Stimulated activated CD4-positive, alpha-beta T cell treated with anti-CD3 and anti-CD28 coated beads, Interleukin-1b, Interleukin-23, amount 100 ng/mL, for 24 hours (primary cell): ENCODE measurements at regions not wholly inside any gene's neighbourhood (a gene's known extent, or its start where the extent isn't known, plus 50 kb on each side); places are given as distances from the start of the nearest gene placed in this dataset.

ENCODE experiments used
- DNase-seq, 4 experiments: peaks; one replicate each; pipeline ENCODE4 v3.0.0-alpha.2; 2020; ENCODE audit warnings: low read depth in 4 of 4, low spot score in 1 of 4

DNA sequence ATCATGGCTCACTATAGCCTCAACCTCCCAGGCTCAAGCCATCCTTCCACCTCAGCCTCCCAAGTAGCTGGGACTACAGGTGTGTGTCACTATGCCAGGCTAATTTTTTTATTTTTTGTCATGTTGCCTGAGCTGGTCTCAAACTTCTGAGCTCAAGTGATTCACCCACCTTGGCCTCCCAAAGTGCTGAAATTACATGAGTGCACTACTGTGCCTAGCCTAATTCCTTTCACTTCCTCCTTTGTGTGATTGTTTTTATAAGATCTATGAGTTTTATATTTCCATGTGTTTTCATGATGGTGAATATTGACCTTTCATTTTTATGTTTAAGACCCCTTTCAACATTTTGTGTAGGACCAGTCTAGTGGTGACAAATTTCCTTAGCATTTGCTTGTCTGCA, 55.2 kb upstream of the IL12B start:
- DNase-seq = no peak

DNA sequence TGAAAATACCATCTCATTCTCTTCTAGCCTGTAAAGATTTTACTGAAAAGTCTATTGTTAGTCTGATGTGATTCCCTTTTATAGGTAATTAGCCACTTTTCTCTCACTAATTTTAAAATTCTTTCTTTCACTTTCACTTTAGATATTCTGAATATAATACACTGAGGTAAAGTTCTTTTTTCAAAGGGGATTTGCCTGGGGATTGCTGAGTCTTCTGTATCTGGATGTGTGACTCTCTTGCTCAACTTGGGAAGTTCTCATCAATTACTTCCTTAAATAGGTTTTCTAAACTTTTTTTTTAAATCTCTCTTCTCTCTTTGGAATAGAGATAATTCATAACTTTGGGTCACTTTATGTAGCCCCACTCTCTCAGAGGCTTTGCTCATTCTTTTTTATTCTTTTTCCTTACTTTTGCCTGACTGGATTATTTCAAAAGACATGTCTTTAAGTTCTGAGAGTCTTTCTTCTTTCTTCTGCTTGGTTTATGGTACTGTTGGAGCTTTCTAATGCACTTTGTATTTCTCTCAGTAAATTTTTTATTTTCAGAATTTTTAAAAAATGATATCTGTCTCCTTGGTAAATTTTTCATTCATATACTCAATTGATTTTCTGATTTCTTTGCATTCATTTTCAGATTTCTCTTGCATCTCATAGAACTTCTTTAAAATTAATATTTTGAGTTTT, 55.9 kb upstream of the IL12B start:
- DNase-seq = no peak

- DNase-seq = no peak
Measured at GRCh38 chr5:159392871-159393270, 62.6 kb upstream of the IL12B start.

DNA sequence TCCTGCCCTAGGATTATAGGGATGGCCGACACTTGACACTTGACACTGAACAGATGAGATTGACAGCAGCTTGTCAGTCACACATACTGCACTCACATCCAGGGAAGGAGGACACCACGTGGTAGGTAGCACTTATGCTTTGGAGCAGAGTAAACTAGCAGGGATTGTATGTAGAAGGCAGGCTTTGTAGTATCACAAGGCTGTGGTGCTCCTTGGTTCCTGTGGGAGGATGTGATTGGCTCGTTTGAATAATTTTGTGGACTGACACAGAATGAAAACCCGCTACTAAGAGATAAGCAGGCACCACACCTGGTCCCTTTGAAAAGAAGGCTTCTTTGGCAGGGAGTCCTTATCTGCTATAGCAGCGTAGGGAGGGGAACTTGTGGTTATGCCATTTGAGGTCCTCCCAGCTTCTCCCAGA, 63.6 kb upstream of the IL12B start:
- DNase-seq = no peak

DNA sequence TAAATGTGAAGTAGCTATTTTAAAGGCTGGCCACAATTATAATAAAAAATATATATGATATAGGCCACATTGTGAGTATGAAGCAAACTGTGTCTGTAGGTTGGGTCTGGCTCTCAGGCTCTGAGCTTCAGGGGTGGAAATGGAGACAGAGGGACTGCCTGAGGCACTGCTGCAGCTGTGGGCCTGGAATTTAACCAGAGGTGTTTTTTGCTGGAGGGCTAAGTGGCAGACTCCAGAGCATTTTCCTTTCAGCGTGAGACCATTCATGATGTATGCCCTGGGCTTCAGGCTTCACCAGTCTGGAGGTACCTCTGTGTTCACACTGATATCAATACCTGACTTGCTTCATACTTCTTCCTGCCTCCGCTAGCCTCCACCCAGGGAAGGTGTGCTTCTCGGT, 64.9 kb upstream of the IL12B start:
- DNase-seq = no peak

DNA sequence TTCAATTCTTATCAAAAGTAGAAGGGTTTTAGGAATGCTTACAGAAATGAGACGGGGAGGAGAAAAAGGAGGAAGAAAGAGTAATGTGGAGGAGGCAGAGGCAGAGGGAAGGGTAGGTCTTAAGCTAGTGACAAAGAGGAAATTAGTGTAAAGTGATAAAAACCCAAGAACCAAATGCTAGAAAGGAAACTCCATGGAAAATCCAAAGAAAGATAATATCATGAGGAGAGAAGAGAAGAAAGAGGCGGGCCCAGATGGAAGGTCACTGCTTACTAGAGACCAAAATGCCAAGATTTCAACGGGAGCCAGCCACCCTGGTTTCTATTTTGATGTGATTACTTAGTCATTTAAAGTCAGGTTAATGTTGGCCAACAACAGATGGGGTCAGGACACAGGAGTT, 68.6 kb upstream of the IL12B start:
- no peak for DNase-seq

GRCh38 chr5:159400476-159400875, 70.2 kb upstream of the IL12B start:
- DNase-seq = no peak

DNA sequence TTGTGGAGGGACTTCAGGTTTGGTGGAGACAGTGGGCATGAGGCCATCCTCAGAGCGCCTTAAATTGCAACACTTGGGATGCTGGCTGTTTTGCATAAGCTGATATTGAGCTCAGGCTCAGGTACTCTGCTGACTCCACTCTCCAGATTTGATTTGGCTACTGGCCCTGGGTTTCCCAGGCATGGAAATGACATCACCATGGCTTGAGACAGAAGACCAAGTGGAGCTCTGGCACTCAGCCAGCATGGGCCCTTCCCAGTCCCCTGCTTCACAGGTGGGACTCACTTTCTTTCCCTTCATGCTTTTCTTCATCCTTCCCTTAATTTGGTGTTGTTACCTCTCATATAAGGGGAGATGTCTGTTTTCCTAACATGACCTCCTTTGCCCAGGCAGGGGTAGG, 72.0 kb upstream of the IL12B start:
- DNase-seq = no peak

- no peak for DNase-seq
Measured at GRCh38 chr5:159402856-159403255, 72.6 kb upstream of the IL12B start.

DNA sequence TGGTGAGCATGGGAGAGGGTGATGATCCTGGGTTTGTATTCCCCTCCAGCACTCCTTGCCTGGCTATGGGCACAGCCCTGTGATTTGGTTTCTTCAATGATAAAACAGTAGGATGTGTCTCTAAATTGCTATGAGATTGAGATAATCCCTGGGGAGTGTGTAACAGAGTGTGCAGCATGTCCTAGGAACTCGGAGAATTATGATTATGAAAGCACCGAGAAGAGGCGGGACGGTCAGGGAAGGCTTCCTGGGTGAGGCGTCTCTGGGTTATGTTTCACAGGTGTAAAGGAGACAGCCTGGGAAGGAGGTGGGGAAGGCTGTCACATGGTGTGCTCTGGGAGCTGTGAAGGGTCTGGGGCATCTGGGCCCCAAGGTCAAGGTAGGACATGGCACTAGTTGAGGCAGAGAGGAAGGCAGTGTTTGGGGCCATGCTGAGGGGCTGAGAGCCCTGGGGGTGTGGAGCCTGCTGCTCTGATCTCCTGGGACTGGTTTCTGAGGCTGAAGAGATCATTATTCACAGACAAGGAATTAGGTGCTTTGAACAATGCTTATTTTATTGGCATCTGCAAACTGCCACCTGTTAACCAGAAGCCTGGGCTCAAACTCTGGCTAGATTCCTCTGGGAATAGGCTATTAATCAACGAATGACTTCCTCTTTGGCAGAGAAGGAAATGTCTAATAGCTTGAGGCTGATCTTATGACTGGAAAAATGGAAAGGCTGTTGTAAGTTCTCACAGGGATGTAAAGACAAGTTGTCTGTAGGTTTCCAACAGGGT, 73.8 kb upstream of the IL12B start:
- no peak for DNase-seq

DNA sequence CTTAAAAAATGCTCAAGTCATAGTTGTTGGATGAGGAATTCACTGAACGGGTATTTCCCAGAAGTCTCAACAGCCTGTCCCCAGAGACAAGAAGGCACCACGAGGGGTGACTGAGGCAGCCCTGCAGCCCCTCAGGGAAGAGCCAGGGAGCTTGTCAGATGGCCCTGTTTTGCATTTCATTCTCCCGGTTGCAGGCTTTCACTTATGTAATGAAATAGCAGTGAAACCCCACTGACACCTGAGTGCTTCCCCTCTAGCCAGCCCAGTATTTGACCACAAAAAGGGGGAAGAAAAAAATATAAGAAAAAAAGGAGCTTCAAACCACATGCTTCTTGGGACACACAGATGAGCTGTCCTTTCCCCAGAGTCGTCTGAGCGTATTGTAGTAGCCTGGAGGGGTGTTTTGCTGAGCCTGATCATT, 75.3 kb upstream of the IL12B start:
- DNase-seq = no peak

GRCh38 chr5:159406571-159406970, 76.3 kb upstream of the IL12B start:
- no peak for DNase-seq

DNA sequence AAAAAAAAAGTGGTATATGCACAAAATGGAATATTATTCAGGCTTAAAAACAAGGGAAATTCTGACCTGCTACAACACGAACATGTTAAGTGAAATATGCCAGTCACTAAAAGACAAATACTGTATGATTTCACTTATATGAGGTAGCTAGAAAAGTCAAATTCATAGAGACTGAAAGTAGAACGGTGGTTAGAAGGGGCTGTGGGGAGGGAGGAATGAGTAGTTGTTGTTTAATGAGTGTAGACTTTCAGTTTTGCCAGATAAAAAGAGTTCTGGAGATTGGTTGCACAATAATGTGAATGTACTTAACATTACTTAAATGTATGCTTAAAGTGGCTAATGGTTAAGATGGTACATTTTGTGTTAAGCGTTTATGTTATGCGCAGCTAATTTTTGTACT, 79.5 kb upstream of the IL12B start:
- DNase-seq = peak in 1 of 4 experiments; percentile 26

- DNase-seq = no peak
Measured at GRCh38 chr5:159410480-159410879, 80.2 kb upstream of the IL12B start.

DNA sequence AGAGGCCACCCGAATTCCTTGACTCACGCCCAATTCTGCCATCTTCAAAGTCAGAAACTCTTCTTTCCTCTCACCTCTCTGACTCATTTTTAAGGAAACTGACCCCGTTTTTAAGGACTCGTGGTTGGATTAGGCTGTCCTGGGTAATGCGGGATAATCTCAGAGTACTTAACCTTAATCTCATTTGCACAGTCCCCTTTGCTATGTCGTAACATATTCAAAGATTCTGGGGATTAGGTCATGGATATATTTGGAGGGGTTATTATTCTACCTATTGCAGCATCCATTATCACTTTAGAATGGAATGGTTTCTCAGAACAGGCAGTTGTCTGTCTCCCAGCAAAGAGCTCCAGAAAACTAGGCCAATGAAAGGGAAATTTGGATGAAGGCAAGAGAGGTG, 80.8 kb upstream of the IL12B start:
- no peak for DNase-seq

GRCh38 chr5:159412284-159413046, 82.2 kb upstream of the IL12B start:
- peak; percentile 16 to 40 (median 24) for DNase-seq

GRCh38 chr5:159414021-159414420, 83.7 kb upstream of the IL12B start:
- no peak for DNase-seq

GRCh38 chr5:159415301-159415937, 85.1 kb upstream of the IL12B start:
- no peak for DNase-seq

GRCh38 chr5:159416438-159416837, 86.2 kb upstream of the IL12B start:
- DNase-seq = no peak

GRCh38 chr5:159417170-159417569, 86.9 kb upstream of the IL12B start:
- no peak for DNase-seq

DNA sequence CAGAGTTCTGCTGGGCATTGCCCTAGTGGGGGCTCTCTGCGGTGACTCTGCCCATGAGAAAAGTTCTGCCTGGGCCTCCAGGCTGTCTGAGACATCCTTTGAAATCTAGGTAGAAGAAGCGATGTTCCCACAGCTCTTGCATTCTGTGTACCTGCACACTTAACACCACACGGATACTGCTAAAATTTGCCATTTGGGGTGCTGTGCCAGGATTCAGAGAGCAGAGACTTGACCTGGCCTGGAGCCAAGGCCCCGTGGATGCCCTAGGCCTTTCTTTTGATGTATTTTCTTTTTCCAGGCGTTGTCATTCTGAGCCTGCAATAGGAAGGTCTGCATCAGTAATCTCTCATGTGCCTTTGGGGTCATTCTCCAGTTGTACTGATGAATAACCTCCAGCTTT, 89.3 kb upstream of the IL12B start:
- DNase-seq = no peak

DNA sequence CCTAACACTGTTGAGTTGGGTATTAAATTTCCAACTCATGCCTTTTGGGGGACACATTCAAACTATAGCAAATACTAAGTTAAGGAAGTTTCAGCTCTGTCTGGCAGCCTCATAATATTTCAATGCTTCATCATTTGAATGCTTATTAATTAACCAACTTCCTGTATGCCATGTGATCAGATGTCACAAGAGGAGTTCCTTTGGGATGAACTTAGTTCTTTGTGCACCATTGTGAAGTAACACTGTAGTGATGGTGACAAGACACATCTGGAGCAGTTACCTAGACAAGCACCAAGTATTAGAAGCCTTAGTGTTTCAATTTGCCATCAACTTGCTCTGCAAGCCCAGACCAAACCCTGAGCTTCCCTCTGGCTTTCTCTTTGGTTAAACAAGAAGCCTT, 90.7 kb upstream of the IL12B start:
- no peak for DNase-seq
